GM12892 (cell line): ENCODE measurements at regions not wholly inside any gene's neighbourhood (a gene's known extent, or its start where the extent isn't known, plus 50 kb on each side); places are given as distances from the start of the nearest gene placed in this dataset.

ENCODE experiments used
- POLR2A ChIP-seq: IDR thresholded peaks from 2 replicates; pipeline ENCODE4 v1.6.1; 2011; ENCODE audit warnings: low read depth, low read length, control low read depth
- POLR2AphosphoS5 ChIP-seq: IDR thresholded peaks from 2 replicates; pipeline ENCODE4 v1.6.1; 2011; ENCODE audit warnings: low read depth, low read length, control low read depth

GRCh38 chr7:35998481-35998880 lies 154.6 kb upstream of the EEPD1 start:
- TF ChIP-seq POLR2A (no peak), POLR2AphosphoS5 (no peak)
